NCI-H2227 (cell line): ENCODE measurements at regions not wholly inside any gene's neighbourhood (a gene's known extent, or its start where the extent isn't known, plus 50 kb on each side); places are given as distances from the start of the nearest gene placed in this dataset.

ENCODE experiments used
- DNase-seq: peaks from one replicate; lab custom pipeline; 2025; ENCODE audit not compliant: unreplicated experiment; lab: John Stamatoyannopoulos, UW

DNA sequence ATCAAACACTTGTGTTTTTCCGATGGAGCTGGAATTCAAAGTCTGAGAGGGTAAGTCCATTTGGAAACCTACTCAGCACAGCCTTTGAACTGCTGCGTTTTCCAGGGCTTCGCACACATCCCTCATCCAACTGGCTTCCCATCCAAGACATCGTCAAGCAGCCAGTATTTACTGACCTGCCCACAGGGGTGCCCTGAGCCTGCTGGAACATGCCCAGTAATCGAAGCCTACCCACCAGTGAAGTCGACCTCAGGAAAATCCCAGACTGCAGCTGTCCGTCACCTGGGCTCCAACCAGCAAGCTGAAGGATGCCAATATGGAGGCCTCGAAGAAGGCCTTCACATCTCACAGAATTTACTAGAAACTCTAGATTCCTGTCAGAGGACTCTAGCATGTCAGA lies 261.6 kb downstream of the PLPP3 start:
- DNase-seq = no peak

DNA sequence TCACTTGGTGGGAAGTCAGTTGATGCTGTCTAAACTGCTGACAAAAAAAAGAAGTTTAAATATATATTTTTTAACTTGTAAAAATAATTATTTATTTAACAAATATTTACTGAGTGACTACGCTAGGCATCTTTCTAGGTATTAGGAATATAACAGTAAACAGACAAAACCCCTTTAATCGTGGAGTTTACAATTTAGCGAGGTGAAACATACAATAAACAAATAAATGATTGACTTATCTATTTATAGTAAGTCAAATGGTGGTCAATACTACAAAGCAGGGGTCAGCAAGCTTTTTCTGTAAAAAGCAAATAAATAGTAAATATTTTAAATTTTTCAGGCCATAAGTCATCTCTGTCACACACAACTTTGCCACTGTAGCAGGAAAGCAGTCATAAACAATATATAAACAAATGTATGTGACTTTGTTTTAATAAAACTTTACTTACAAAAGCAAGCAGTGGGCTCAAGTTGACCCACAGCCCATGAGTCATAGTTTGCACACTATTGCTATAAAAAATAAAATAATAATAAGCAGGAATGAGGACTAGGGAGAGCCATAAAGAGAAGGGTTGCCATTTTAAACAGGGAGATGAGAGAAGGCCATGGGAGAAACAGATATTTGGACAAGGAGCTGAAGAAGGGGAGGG lies 263.9 kb downstream of the PLPP3 start:
- no peak for DNase-seq

DNA sequence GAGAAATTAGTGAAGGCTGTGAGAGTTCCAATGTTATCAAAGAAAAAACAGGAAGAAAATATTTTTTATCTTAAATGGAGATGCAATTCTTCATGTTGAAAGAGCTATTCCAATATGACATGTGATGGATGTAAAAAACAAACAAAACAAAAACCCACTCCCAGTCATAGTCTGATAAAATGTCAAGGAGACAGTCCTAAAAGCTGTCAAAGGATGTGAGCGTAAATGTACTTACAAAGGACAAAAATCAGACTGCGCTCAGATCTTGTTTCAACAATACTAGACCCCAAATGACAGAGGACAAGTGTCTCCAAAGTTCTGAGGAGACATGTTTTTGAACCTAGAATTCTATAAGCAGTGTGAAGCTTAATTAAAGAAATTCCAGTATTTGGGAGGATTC lies 265.8 kb downstream of the PLPP3 start:
- DNase-seq = no peak

DNA sequence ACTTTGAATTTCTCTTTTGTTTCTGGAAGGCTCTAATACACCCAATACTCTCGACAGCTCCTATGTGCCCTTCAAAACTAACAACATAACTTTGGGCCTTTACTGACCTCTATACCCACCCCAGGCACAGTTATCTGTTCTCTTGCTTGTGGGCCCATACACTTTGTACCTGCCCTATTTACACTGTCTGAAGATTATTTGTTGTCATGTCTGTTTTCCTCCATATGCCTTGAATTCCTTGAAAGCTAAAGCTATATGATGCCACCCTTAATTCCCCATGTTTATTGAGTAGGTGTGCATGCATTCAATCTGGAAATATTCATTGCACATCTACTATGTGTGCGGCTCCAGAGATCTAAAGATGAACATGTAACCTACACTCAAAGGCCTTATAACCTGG lies 267.6 kb downstream of the PLPP3 start:
- DNase-seq = no peak

DNA sequence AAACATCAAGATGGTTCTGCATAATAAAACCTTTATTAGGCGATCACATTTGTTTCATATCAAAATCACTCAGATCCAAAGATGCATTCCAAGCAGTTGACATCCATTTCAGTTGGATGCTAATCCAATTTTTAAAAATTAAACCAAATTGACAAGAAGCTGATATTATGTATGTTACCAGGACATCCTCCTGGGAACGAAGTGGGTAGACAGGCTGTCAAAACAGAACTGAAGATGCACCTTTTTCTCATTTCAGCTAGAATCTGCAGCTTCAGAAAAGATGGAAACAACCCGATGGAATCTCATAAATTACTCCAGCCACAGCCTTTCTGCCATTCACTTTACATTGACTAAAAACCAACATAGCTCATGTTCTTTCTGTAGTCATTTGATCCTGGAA lies 268.4 kb downstream of the PLPP3 start:
- no peak for DNase-seq

DNA sequence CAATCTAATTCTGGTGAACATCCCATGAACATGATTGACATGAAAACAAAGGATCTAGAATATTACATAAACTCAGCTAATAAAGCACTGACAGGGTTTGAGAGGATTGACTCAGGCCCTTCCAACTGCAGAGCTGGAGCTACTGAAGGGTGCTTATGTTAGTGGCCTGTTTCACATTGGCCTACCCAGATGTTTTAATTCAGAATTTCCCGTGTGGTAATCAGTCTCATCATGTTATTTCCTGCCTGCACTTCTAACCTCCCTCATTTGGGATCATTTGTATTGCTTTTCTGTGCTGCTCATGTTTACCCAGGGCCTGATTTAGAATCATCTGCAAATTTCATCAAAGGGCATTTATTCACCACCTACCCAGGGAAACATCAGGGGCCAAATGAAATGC lies 270.3 kb downstream of the PLPP3 start:
- DNase-seq = no peak

DNA sequence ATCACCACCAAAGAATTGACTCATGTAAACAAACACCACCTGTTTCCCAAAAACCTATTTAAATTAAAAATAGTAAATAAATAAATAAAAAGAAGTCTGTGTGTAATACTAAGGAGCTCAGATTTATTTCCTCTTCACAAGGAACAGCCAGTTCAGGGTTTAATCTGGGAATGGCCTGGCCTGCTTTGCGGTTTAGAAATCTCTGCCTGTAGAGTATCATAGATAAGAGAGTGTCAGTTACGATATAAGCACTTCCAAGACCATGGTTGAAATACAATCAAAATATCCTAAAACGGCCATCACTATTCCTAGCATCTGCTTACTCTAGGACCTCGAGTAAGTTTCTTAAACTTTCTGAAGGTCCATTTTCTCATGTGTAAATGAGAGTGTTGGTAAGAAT lies 274.4 kb downstream of the PLPP3 start:
- no peak for DNase-seq

DNA sequence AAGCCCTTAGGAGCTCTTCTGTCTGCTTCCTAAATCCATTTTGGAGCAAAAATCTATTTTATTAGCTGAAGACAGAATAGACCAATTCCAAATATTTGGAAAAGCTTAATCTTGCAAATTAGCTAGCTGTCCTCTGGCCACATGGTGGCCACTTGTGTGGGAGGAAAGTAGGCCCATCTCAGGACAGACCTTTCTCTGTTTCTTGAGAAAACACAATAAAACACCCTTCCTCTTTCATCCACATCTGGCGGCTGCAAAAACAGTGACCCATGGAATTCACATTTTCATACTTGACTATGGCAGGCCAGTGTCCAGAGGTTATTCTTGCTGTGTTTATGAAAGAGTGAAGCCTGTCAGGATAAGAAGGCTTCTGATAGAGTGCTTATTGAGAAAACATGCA lies 275.6 kb downstream of the PLPP3 start:
- DNase-seq = no peak

DNA sequence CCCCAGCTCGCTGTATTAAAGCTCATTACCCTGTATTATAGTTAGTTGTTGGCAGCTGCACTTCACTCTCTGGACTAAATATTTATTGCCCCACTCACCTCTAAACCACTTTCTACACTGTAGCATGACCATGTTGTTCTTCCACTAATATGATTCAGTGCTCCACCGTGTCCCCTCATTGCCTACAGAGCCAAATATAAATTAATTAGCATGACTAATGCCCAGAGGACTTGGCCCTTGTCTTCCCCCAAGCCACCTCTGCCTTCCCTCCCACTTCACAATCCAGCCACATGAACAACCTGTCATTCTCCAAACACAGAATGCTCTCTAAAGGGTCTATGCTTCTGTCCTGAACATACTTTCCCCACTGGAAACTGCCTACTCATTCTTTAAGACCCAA lies 276.5 kb downstream of the PLPP3 start:
- no peak for DNase-seq

DNA sequence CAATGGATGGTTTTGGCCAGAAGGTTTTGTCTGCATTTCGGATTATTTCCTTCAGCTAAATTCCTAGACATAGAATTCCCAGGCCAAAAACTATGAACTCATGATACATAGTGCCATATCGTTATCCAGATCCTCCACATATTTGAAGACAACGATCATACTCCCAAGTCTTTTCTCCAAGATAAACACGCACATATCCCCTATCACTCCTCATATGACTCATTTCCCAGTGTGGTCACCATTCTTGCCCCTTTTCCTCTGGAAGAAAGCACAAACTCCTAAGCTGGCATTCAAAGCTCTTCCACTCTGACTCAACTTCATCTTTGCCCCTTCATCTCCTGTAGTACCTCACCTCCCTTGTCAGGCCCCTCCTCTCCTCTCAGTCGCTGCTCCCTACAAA lies 277.6 kb downstream of the PLPP3 start:
- DNase-seq = no peak

DNA sequence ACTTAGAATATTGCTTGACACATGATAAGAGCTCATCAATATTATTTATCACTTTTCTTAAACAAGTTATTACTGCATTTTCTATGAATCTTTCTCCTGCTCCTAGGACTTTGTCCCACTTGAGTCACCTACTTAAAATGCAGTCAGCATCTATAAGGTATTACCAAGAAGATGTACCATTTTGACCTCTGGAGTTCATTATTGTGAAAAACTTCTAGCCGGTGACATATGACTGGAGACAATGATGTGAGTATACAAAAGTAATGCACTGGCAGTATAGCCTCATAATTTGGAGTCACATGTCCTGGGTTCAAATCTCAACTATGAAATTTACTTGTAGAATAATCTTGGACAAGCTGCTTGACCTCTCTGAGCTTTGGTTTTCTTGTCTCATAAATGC lies 278.5 kb downstream of the PLPP3 start:
- DNase-seq = no peak

DNA sequence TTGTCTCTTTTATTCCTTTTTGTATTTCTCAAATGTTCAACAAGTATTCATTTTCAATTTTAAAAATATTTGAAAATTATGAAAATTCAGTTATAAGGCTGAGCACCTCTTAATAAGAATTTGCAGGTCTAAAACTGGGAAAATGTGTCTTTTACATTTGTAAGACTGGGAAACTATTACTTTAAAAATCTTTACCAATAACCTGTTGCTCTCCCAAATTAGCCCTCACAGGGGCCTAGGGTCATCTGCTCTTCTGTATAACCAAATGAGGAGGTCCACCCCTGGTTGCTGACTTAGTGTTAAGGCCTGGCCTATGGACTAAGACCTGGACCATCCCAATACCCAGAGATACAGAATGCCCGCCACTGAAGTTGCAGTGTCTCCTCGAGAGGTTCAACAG lies 280.5 kb downstream of the PLPP3 start:
- DNase-seq = no peak

DNA sequence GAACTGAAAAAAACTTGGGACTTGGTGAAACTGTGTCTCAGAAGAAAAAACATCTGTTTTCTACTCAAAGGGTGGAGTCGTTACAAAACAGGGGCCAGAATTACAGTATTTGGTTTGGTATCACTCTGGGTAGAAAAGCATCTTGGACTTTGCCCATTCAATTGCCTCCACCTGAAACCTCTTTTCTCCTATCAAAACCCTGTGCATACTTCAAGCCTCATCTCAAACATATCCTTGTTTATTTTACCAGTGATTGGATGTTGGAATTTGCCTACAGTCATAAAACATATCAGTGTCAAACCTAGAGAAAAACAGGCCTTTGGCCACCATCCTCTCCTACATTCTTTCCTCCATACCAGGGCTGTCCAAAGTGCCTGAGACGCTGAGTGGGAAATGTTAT lies 281.5 kb downstream of the PLPP3 start:
- DNase-seq = no peak

DNA sequence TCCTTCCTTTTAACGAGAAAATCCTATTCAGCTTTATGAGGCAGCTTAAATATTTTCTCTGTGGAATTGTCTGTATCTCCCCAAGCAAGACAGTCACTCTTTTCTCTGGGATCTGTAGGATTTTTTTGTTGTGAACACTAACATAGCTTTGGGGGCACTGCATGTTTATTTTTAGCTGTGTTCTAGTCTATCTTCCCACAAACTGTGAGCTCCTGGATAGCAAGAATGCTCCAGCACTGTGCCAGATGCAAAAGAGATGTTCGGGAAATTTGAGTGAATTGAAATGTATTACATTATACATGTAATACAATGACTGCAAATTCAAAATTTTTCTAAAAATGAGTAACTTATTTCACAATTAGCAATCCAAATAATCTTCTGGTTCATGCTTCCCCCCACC lies 282.2 kb downstream of the PLPP3 start:
- no peak for DNase-seq

DNA sequence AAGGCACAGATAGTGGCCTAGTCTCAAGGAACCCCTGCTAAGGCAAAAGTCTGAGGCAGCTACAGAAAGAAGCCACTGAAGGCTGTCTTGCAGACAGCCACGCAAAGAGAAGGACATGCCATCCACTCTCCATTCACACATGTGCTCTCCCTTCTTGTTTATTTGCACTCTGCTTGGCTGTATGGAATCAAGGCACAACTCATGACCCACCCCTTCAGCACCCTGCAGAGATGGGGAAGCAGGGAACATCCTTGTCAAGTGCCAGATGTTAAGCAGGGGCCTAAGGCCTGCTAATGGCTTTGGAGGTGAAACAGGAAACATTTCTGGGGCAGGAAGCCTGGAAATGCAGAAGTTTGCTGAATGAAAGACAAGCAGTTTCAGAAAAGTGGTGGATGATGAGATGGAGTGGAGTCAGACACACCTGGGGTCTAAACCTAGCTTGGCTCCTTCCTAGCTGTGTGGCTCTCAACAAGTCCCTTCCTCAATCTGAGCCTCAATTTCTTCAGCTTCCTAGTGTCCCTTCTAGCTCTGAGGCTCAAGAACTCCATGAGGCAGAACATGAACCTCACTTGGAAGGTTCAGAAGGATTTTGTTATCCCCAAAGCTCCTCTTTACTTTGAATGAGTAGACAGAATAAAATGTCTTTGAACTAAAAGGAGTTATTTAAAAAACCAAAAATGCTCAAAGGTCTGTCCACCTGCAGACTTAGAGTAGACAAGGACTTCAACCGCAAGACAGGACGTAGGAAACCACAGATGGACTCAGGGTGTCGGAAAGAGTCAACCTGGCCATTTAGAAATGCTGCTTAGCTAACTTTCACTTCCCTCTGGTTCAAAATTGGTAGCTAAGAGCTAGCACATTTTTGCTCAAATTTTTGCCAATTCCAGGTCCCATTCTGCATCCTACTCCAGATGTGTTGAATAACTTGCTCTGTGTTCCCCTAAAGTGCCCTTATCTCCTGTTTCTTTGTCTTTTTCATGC lies 283.1 kb downstream of the PLPP3 start:
- DNase-seq = no peak

DNA sequence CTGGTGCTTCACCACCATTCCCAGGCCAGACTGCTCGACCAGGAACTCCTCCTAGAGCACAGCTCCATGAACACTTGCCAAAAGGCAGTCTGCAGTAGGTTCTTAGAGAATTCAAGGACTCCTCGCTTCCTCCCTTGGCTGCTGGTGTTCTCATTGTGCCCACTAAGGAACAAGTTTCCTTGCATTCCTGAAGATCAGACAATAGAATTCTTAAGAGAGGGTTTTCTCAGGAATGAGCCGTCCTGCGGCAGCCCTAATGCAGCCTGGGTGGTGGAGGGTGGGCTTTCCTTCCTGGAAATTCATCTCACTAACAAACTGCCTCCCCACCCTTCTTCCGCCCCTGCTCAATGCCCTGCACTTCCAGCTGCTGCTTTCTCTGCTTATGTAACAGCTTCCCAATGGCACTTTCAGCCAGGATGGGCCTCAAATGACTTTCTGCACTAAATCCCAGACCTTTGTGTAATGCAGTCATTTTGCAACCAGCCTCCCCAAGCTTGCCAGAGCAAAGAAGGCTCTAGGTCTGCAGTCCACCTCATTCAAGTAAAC lies 287.9 kb downstream of the PLPP3 start:
- DNase-seq = no peak

DNA sequence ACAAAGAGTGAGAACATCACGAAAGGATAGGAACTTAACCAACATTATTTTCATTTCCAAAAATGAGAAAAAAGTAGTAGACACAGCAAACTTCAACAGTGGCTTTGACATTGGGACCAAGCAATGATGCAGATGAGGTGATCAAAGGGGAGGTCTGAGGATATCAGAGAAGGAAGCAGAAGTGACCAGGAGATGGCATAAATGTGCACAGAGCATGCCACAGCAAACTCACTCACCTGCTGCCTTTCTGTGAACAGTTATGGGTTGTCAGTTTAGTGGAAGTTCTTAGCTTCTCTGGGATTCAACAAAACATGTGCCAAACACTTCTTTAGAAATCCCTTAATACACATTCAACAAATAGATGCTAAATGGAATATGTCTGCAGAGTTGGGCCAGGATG lies 290.1 kb downstream of the PLPP3 start:
- no peak for DNase-seq

DNA sequence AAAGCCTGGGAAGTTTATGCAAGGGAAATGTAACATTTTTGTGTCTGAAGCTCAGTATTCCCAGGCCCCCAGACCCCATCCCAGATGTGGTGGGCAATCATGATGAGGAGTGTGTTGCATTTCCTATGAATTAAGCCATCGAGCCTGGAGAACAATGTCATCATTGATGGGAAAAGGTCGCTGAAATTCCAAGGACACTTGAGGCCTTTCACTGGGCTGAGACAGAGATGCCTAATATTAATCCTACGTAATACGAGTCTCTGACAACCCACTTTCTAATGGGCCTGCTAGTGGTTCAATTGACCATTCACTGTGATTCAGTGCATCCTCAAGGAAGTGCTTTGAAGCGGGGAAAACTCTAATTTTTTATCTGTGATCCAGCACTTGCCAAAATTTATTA lies 291.6 kb downstream of the PLPP3 start:
- DNase-seq = no peak

DNA sequence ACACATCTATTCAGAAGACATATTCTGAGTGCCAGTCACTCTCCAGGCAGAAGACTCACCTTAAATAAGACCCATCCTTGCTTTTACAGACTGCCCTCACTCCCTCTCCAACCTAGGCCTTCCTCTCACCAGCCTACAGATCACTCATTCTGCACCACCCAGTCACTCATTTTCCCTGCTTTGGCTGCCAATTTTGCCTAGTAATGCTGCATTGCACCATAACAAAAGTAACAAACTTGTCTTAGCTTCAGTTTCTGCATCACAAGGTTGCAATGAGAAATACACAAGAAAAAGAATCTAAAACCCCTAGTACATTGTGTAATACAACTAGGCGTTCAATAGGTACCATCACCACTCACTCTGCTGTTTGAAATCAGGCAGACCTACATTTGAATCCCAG lies 292.4 kb downstream of the PLPP3 start:
- no peak for DNase-seq

DNA sequence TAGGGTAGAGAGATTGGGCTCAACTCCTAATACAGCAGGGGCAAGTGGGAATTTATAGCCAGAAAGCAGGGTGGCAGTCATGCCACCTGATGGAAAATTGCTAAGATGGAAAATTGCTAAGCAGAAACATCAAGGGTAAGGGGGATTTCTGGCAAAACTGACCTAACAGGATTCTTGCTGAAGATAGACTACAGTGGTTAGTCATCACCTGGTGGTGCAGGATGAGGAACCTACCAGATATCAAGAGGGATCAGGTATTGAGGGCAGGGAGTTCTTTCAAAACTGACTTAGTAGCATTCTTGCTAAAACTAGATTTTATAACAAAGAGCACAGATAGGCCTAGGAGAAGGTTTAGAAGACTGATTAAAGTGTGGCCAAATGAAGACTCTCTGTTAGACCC lies 292.9 kb downstream of the PLPP3 start:
- DNase-seq = no peak

DNA sequence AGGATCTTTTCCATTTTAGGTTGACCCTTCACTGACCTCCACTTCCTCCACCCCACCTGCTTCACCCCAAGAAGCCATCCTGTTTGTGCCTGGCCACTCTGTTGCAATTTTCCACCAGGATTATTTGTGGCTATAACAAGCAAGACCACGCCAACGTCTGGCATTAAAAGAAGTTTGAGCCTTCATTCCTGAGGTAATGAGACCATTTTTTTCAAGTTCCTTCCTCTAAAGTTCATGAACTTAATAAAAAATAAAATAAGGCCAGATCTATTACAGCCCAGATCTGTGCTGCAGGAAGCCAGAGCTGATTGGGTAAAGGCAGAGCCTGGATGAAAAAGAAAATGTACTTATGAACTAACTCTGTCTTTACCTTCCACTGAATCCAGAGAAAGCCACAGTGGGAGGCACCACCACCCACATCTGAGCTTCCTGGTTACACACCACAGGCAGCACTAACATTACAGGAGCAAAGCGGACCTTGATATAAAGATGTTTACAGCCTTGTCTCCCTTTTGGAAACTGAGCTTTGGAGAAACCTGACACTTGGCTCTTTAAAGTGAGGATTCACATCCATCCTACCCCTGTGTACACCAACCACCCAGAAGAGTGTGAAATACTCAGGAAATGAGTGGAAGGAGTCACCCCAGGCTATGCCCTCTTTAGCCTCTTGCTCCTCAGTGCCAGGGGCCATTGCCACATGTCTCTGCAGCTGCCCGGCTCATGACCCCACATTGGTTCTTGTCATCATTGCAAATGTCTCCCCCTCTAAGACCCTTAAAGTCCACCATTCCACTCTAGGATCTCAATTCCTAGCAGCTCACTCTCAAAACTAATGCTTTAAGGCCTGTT lies 293.6 kb downstream of the PLPP3 start:
- DNase-seq = no peak
